ENCODE measurements at regions not wholly inside any gene's neighbourhood (a gene's known extent, or its start where the extent isn't known, plus 50 kb on each side); places are given as distances from the start of the nearest gene placed in this dataset.

GRCh38 chr6:43859213-43859612 lies 89.2 kb downstream of the VEGFA start:
- TF ChIP-seq CTCF (IDR thresholded peaks at IDR 0.05; ENCODE audit: unreplicated experiment), result no peak
- Mint-ChIP-seq H3K27me3 (ENCODE audit: low read depth) (peaks cover 12% of the 10 kb centered on the region), H3K4me3 (no peak overlapping the region), H3K36me3 (no peaks in the 10 kb centered on the region), H3K4me1 (peaks cover 10% of the 10 kb centered on the region), H3K27ac (no peak overlapping the region), H3K9me3 (no peaks in the 10 kb centered on the region)
- DNase-seq (ENCODE audit: low spot score in 2 of 2, unreplicated experiment in 2 of 2), result no peak

- H3K27me3 Mint-ChIP-seq (ENCODE audit: low read depth), result peaks cover 6% of the 10 kb centered on the region
- no peak for DNase-seq (ENCODE audit: low spot score in 2 of 2, unreplicated experiment in 2 of 2)
- no peak overlapping the region for H3K4me3 Mint-ChIP-seq
- H3K9me3 Mint-ChIP-seq, result no peaks in the 10 kb centered on the region
- peaks cover 10% of the 10 kb centered on the region for H3K4me1 Mint-ChIP-seq
- H3K36me3 Mint-ChIP-seq, result no peaks in the 10 kb centered on the region
- TF ChIP-seq CTCF (IDR thresholded peaks at IDR 0.05; ENCODE audit: unreplicated experiment), result no peak
- H3K27ac Mint-ChIP-seq, result no peak overlapping the region
Measured at GRCh38 chr6:43858161-43859153, 88.4 kb downstream of the VEGFA start.

- no peaks in the 10 kb centered on the region for H3K36me3 Mint-ChIP-seq
- no peaks in the 10 kb centered on the region for H3K27me3 Mint-ChIP-seq (ENCODE audit: low read depth)
- H3K27ac Mint-ChIP-seq, result no peak overlapping the region
- TF ChIP-seq CTCF (IDR thresholded peaks at IDR 0.05; ENCODE audit: unreplicated experiment), result peak; percentile 10
- no peak overlapping the region for H3K4me3 Mint-ChIP-seq
- DNase-seq (ENCODE audit: low spot score in 2 of 2, unreplicated experiment in 2 of 2), result no peak
- H3K9me3 Mint-ChIP-seq, result no peaks in the 10 kb centered on the region
- H3K4me1 Mint-ChIP-seq, result peaks cover 15% of the 10 kb centered on the region
Measured at GRCh38 chr6:43856005-43856765, 86.2 kb downstream of the VEGFA start.

GRCh38 chr6:43855247-43855646 lies 85.2 kb downstream of the VEGFA start:
- peaks cover 23% of the 10 kb centered on the region for H3K4me1 Mint-ChIP-seq
- H3K9me3 Mint-ChIP-seq, result no peaks in the 10 kb centered on the region
- H3K27me3 Mint-ChIP-seq (ENCODE audit: low read depth), result no peaks in the 10 kb centered on the region
- DNase-seq (ENCODE audit: low spot score in 2 of 2, unreplicated experiment in 2 of 2), result no peak
- no peak overlapping the region for H3K27ac Mint-ChIP-seq
- no peaks in the 10 kb centered on the region for H3K36me3 Mint-ChIP-seq
- H3K4me3 Mint-ChIP-seq, result no peak overlapping the region
- TF ChIP-seq CTCF (IDR thresholded peaks at IDR 0.05; ENCODE audit: unreplicated experiment), result no peak

- H3K27me3 Mint-ChIP-seq (ENCODE audit: low read depth), result no peaks in the 10 kb centered on the region
- no peak overlapping the region for H3K4me3 Mint-ChIP-seq
- no peak overlapping the region for H3K27ac Mint-ChIP-seq
- no peak for TF ChIP-seq CTCF (IDR thresholded peaks at IDR 0.05; ENCODE audit: unreplicated experiment)
- H3K4me1 Mint-ChIP-seq, result peaks cover 16% of the 10 kb centered on the region
- H3K9me3 Mint-ChIP-seq, result no peaks in the 10 kb centered on the region
- DNase-seq (ENCODE audit: low spot score in 2 of 2, unreplicated experiment in 2 of 2), result no peak
- H3K36me3 Mint-ChIP-seq, result no peaks in the 10 kb centered on the region
Measured at GRCh38 chr6:43853066-43853650, 83.1 kb downstream of the VEGFA start.
